HepG2 (cell line): ENCODE measurements at regions not wholly inside any gene's neighbourhood (a gene's known extent, or its start where the extent isn't known, plus 50 kb on each side); places are given as distances from the start of the nearest gene placed in this dataset.

Source experiments
- ATAC-seq: fragments of 200-7000 bp; cut with Tn5 transposase; 3 replicates; pipeline ENCODE4 v1.9.1; 2020; ENCODE audit warnings: mild to moderate bottlenecking, moderate library complexity
- BruUV-seq: library from RNA; stranded (reverse); fragments of 400-500 nt; replicated peaks from 2 replicates; lab custom pipeline; 2021; lab: Mats Ljungman, UMichigan
- CTCF ChIA-PET: fragments of 300-600 bp; formaldehyde crosslinking; extraction: SDS; loops from one replicate; lab custom pipeline; 2021; ENCODE audit warnings: low total read pairs, inconsistent platforms, low intra/inter-chr PET ratio; lab: Yijun Ruan, JAX
- POLR2A ChIA-PET: fragments of 350-600 bp; sonication (Branson Sonifier 250); formaldehyde crosslinking; loops from one replicate; lab custom pipeline; 2020; ENCODE audit warnings: antibody characterized with exemption, inconsistent platforms; lab: Yijun Ruan, JAX
- DNase-seq: peaks from one replicate; pipeline ENCODE4 v3.0.0-alpha.2; 2015; ENCODE audit warnings: low spot score
- FAIRE-seq: peaks from 3 replicates; lab custom pipeline; 2011; peaks lifted over from hg19 to GRCh38; lab: Jason Lieb, UNC
- H2AFZ ChIP-seq: one replicate; pipeline ENCODE4 v1.6.1; 2011; ENCODE audit warnings: low read length, inconsistent platforms
- H3K27ac ChIP-seq: fragments of 300-600 bp; 3 replicates; pipeline ENCODE4 v1.8.0; 2011; ENCODE audit warnings: mixed run types, mild to moderate bottlenecking, mixed read lengths, low read length, inconsistent platforms; ENCODE audit not compliant: insufficient read depth; ENCODE audit errors: extremely low read length
- H3K27me3 ChIP-seq, 2 experiments: fragments of 200-600 bp in 1 of 2; 2 replicates in 1 of 2; 3 replicates in 1 of 2; pipeline versions ENCODE4 v1.6.0 to v1.8.0; 2011; ENCODE audit warnings: low read length in 2 of 2, mild to moderate bottlenecking in 2 of 2, moderate library complexity in 2 of 2, inconsistent platforms in 1 of 2; ENCODE audit not compliant: insufficient read depth in 2 of 2, control insufficient read depth in 1 of 2
- H3K36me3 ChIP-seq, 2 experiments: fragments of 200-600 bp in 1 of 2; replicated peaks in 1 of 2; 2 replicates in 1 of 2; 3 replicates in 1 of 2; pipeline versions ENCODE4 v1.5.1 to v1.8.0; 2011; ENCODE audit warnings: low read length in 2 of 2, inconsistent platforms in 1 of 2; ENCODE audit not compliant: insufficient read depth in 2 of 2, control insufficient read depth in 1 of 2
- H3K4me1 ChIP-seq: 2 replicates; pipeline ENCODE4 v1.5.1; 2012; ENCODE audit warnings: low read length, inconsistent platforms; ENCODE audit not compliant: insufficient read depth
- H3K4me2 ChIP-seq: 2 replicates; pipeline ENCODE4 v1.6.0; 2011; ENCODE audit warnings: low read depth, low read length, inconsistent platforms
- H3K4me3 ChIP-seq, 3 experiments: fragments of 200-600 bp in 1 of 3; sonication (generic), shearing (Covaris generic) in 1 of 3; replicated peaks in 1 of 3; 2 replicates each; pipeline ENCODE4 v1.5.1; 2011 to 2016; ENCODE audit warnings: low read length in 3 of 3, inconsistent platforms in 2 of 3, low read depth in 2 of 3, mild to moderate bottlenecking in 2 of 3, control low read depth in 1 of 3, mixed read lengths in 1 of 3; ENCODE audit not compliant: insufficient read depth in 1 of 3
- H3K79me2 ChIP-seq: one replicate; pipeline ENCODE4 v1.6.1; 2011; ENCODE audit warnings: low read length, inconsistent platforms; ENCODE audit not compliant: insufficient read depth
- H3K9ac ChIP-seq: 2 replicates; pipeline ENCODE4 v1.6.0; 2011; ENCODE audit warnings: mild to moderate bottlenecking, low read depth, low read length, inconsistent platforms; ENCODE audit not compliant: insufficient read depth
- H3K9me3 ChIP-seq: 2 replicates; pipeline ENCODE4 v1.5.1; 2012; ENCODE audit warnings: mild to moderate bottlenecking, low read length
- H4K20me1 ChIP-seq: 2 replicates; pipeline ENCODE4 v1.6.0; 2011; ENCODE audit warnings: inconsistent platforms, mild to moderate bottlenecking, low read length, moderate library complexity; ENCODE audit not compliant: insufficient read depth
- BCL6 ChIP-seq: IDR thresholded peaks from 2 replicates; pipeline ENCODE4 v1.6.1; 2016; ENCODE audit warnings: missing genetic modification reagents, missing compliant biosample characterization
- GMEB2 ChIP-seq: IDR thresholded peaks from 2 replicates; pipeline ENCODE4 v1.6.1; 2016; ENCODE audit warnings: missing biosample characterization, missing genetic modification reagents, low read depth
- NPAS2 ChIP-seq: sonication (generic); formaldehyde crosslinking; IDR thresholded peaks from 2 replicates; pipeline ENCODE4 v1.8.0; 2022; ENCODE audit warnings: mild to moderate bottlenecking, missing genetic modification reagents, borderline replicate concordance
- RFXANK ChIP-seq: IDR thresholded peaks from 2 replicates; pipeline ENCODE4 v1.6.1; 2016
- ZNF10 ChIP-seq: sonication (generic); formaldehyde crosslinking; IDR thresholded peaks from 2 replicates; pipeline ENCODE4 v1.4.0; 2020; ENCODE audit warnings: mild to moderate bottlenecking, low read depth, missing genetic modification reagents, borderline replicate concordance
- ZNF441 ChIP-seq: sonication (generic); formaldehyde crosslinking; IDR thresholded peaks from 2 replicates; pipeline ENCODE4 v1.7.0; 2021; ENCODE audit warnings: missing genetic modification reagents, borderline replicate concordance
- ZNF547 ChIP-seq: sonication (generic); formaldehyde crosslinking; IDR thresholded peaks from 2 replicates; pipeline ENCODE4 v1.5.1; 2020; ENCODE audit warnings: mild to moderate bottlenecking, missing genetic modification reagents
- ZZZ3 ChIP-seq: sonication (generic); formaldehyde crosslinking; IDR thresholded peaks from 2 replicates; pipeline ENCODE4 v1.4.0; 2020; ENCODE audit warnings: missing genetic modification reagents, mild to moderate bottlenecking, borderline replicate concordance
- WGBS: methylation state at CpG from one replicate; pipeline ENCODE4 v1.1.6; 2017; ENCODE audit warnings: low lambda C conversion rate; 5-methylcytosine and 5-hydroxymethylcytosine counted together
- in situ Hi-C: cut with HindIII; loops from 2 replicates; pipeline ENCODE4 v1.10.0; 2017; ENCODE audit warnings: low pct_unique_long_range_greater_than_20kb; ENCODE audit not compliant: extremely low pct_ligation_motif_present
- intact Hi-C: fragments of 100-400 bp; cut with micrococcal nuclease; formaldehyde crosslinking; loops from one replicate; pipeline ENCODE4 v1.10.0; 2022; ENCODE audit not compliant: unreplicated experiment
- TF ChIP-seq, protein P1 (sequence below): sonication (generic); formaldehyde crosslinking; IDR thresholded peaks from 2 replicates; pipeline ENCODE4 v1.5.0; 2020; ENCODE audit warnings: mild to moderate bottlenecking, low read depth, missing genetic modification reagents, borderline replicate concordance

DNA sequence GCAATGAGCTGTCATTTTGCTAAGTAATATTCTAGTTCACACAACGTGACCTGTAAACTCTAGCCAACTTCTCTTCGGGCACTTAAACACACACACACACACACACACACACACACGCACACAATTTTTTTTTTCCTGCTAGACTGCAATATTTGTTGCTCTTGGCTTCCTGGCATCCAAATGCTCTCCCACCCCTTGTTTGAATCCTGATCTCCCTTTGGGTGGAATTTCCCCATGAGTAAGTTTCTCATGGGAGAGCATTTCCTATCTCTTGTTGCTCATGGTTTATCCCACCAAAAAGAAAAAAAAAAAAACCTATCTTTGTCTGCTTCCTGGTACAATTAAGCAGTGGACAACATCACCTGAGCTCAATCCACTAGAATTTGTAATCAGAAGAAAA lies 54.7 kb upstream of the TSLP start:
- POLR2A ChIA-PET, result no interaction called here
- intact Hi-C loops, result no loop called here
- H3K9ac ChIP-seq, result no peak overlapping the region
- in situ Hi-C loops, result no loop called here
- TF ChIP-seq ZNF441, result no peak
- TF ChIP-seq ZNF10, result no peak
- no peak for TF ChIP-seq ZZZ3 (CRISPR knock-in tag)
- no peak for TF ChIP-seq BCL6 (CRISPR knock-in tag)
- no peak for TF ChIP-seq GMEB2 (CRISPR knock-in tag)
- TF ChIP-seq RFXANK (CRISPR knock-in tag), result no peak
- TF ChIP-seq, protein P1, sequence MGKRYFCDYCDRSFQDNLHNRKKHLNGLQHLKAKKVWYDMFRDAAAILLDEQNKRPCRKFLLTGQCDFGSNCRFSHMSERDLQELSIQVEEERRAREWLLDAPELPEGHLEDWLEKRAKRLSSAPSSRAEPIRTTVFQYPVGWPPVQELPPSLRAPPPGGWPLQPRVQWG (CRISPR knock-in tag), result no peak
- TF ChIP-seq ZNF547, result no peak
- TF ChIP-seq NPAS2 (CRISPR knock-in tag), result no peak
- TF ChIP-seq, all 625 proteins: peak for 0
- Histone ChIP-seq H3K4me2 (no peak overlapping the region), H2AFZ (no peak overlapping the region), H3K36me3 (no peaks in the 10 kb centered on the region), H3K27ac (no peak overlapping the region), H4K20me1 (no peaks in the 10 kb centered on the region), H3K27me3 (no peaks in the 10 kb centered on the region), H3K4me1 (no peaks in the 10 kb centered on the region), H3K79me2 (no peaks in the 10 kb centered on the region), H3K4me3 (no peak overlapping the region), H3K9me3 (no peaks in the 10 kb centered on the region)
- CTCF ChIA-PET, result no interaction called here
- WGBS, result 14% methylated on average over 3 of the region's 3 CpGs
- BruUV-seq, result no TSS peak
- FAIRE-seq (no peak), ATAC-seq (no peak), DNase-seq (no peak)
